AG04450 (cell line): ENCODE measurements at regions not wholly inside any gene's neighbourhood (a gene's known extent, or its start where the extent isn't known, plus 50 kb on each side); places are given as distances from the start of the nearest gene placed in this dataset.

Experiments used
- CTCF ChIA-PET: fragments of 300-600, 350-600 bp; formaldehyde crosslinking; extraction: SDS; loops from one replicate; lab custom pipeline; 2022; ENCODE audit warnings: antibody characterized with exemption, inconsistent platforms; lab: Charles Lee
- POLR2A ChIA-PET: fragments of 350-600 bp; formaldehyde crosslinking; extraction: SDS; loops from one replicate; lab custom pipeline; 2021; ENCODE audit warnings: antibody characterized with exemption, inconsistent platforms; lab: Yijun Ruan, JAX
- DNase-seq: peaks from one replicate; pipeline ENCODE4 v3.0.0-alpha.2; 2011; ENCODE audit warnings: low read depth, low spot score
- H3K27ac ChIP-seq: one replicate; pipeline ENCODE4 v1.5.1; 2012; ENCODE audit warnings: low read depth, low read length, control low read depth
- H3K27me3 ChIP-seq: one replicate; pipeline ENCODE4 v1.6.0; 2012; ENCODE audit warnings: low read length; ENCODE audit not compliant: control insufficient read depth, insufficient read depth
- H3K4me3 ChIP-seq: 2 replicates; pipeline ENCODE4 v1.5.1; 2011; ENCODE audit warnings: mild to moderate bottlenecking, low read depth, low read length, control low read depth
- H3K9me3 ChIP-seq: 2 replicates; pipeline ENCODE4 v1.5.1; 2012; ENCODE audit warnings: low read length; ENCODE audit not compliant: control insufficient read depth, insufficient read depth
- CTCF ChIP-seq: IDR thresholded peaks from 2 replicates; pipeline ENCODE4 v1.5.1; 2011; ENCODE audit warnings: low read depth, low read length, control low read depth, inconsistent platforms

- H3K9me3 ChIP-seq: peaks cover 14% of the 10 kb centered on the region; the same call in 1 of the 2 replicates
- H3K27ac ChIP-seq: no peak overlapping the region
- TF ChIP-seq CTCF: no peak
- H3K27me3 ChIP-seq: no peaks in the 10 kb centered on the region
- H3K4me3 ChIP-seq: no peak overlapping the region
- CTCF ChIA-PET: no interaction called here
- POLR2A ChIA-PET: no interaction called here
- DNase-seq: no peak
Measured at GRCh38 chr10:37434091-37434490, 308.7 kb downstream of the ANKRD30A start.
